ENCODE measurements at regions not wholly inside any gene's neighbourhood (a gene's known extent, or its start where the extent isn't known, plus 50 kb on each side); places are given as distances from the start of the nearest gene placed in this dataset.

DNA sequence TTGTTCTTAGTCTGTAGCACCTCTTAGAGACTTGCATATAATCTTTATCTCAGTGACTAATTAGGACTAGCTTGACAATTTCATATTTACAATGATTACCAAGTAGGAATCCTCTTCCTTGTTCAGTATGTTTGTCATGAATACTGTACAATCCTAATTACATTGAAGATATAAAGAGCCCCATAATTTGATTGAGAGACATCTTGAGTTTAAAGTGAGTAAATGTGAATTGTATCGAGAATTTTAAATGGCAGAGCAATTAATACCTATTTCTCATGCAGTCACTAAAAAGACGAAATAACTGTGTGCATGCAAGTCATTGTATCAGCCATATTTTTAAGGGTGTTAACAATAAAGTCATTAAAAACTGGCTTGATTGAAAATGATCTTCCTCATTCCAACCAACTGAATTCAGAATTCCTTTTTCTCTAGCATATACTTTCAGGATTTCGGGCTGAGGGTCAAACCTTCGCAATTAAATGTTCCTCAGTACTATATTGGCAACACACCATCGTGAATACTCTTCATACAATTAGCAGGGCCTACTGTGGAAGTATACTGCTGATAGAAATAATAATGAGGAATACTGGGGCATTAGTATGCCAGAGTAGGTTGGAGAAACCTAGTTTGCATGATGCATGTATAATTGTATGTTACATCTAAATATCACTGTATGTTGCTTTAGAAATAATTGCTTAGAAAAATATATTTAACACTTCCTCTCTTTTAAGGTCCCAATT is 284.7 kb upstream of the TMEM161B start:
- no peak overlapping the region for H3K23ac ChIP-seq (ENCODE audit: insufficient read length, low read depth, low read length)
- H2AK5ac ChIP-seq (ENCODE audit: insufficient read length, low read length), result no peak overlapping the region
- H3K56ac ChIP-seq (ENCODE audit: insufficient read length, low read depth, low read length), result no peak overlapping the region
- H2BK120ac ChIP-seq (ENCODE audit: low read depth, low read length, poor library complexity, severe bottlenecking), result no peak overlapping the region
- no peak overlapping the region for H3K4me2 ChIP-seq (ENCODE audit: insufficient read depth, insufficient read length, low read length)
- Mint-ChIP-seq H3K27ac (no peak overlapping the region), H3K27me3 (ENCODE audit: low read depth) (no peaks in the 10 kb centered on the region), H3K9me3 (no peaks in the 10 kb centered on the region), H3K36me3 (ENCODE audit: insufficient read depth in 1 of 3, low read depth in 3 of 3) (no peaks in the 10 kb centered on the region), H3K4me1 (peaks cover 30 to 35% of the 10 kb centered on the region in 2 experiments), H3K4me3 (no peak overlapping the region)
- no peak for DNase-seq
- no CpG with 5 or more reads among the region's 5 CpGs for WGBS (ENCODE audit: extremely low coverage, insufficient read length, low lambda C conversion rate)
- H3K9me3 ChIP-seq (ENCODE audit: control insufficient read depth, low read depth, low read length), result no peaks in the 10 kb centered on the region
- no peak overlapping the region for H3K27ac ChIP-seq (ENCODE audit: insufficient read length, low read depth, low read length)
- H2BK20ac ChIP-seq (ENCODE audit: low read depth, low read length, poor library complexity, severe bottlenecking), result no peak overlapping the region
- no peak overlapping the region for H3K9ac ChIP-seq (ENCODE audit: extremely low read depth, insufficient read length, low read length)
- H3K79me1 ChIP-seq (ENCODE audit: insufficient read depth, low read depth, low read length, poor library complexity, severe bottlenecking), result no peaks in the 10 kb centered on the region
- no peak overlapping the region for H3K4ac ChIP-seq (ENCODE audit: low read depth, low read length)
- no peak overlapping the region for H4K91ac ChIP-seq (ENCODE audit: insufficient read length, low read depth, low read length)
- no peaks in the 10 kb centered on the region for H4K20me1 ChIP-seq (ENCODE audit: control insufficient read depth, insufficient read depth, insufficient read length)
- no peaks in the 10 kb centered on the region for H3K27me3 ChIP-seq (ENCODE audit: insufficient read depth, low read length)
- no peak overlapping the region for H4K5ac ChIP-seq (ENCODE audit: insufficient read length, low read depth, low read length)
- TF ChIP-seq, protein P1, sequence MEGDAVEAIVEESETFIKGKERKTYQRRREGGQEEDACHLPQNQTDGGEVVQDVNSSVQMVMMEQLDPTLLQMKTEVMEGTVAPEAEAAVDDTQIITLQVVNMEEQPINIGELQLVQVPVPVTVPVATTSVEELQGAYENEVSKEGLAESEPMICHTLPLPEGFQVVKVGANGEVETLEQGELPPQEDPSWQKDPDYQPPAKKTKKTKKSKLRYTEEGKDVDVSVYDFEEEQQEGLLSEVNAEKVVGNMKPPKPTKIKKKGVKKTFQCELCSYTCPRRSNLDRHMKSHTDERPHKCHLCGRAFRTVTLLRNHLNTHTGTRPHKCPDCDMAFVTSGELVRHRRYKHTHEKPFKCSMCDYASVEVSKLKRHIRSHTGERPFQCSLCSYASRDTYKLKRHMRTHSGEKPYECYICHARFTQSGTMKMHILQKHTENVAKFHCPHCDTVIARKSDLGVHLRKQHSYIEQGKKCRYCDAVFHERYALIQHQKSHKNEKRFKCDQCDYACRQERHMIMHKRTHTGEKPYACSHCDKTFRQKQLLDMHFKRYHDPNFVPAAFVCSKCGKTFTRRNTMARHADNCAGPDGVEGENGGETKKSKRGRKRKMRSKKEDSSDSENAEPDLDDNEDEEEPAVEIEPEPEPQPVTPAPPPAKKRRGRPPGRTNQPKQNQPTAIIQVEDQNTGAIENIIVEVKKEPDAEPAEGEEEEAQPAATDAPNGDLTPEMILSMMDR (conservative IDR thresholded peaks at IDR 0.05), result no peak
- no peaks in the 10 kb centered on the region for H3K23me2 ChIP-seq (ENCODE audit: insufficient read length, low read depth, low read length, poor library complexity, severe bottlenecking)
- no peak overlapping the region for H2BK15ac ChIP-seq (ENCODE audit: low read depth, low read length)
- no peaks in the 10 kb centered on the region for H3K4me1 ChIP-seq (ENCODE audit: insufficient read depth, low read length)
- no peak overlapping the region for H3K14ac ChIP-seq (ENCODE audit: insufficient read depth, low read length)
- no peak overlapping the region for H2BK5ac ChIP-seq (ENCODE audit: insufficient read length, low read length)
- H2BK12ac ChIP-seq (ENCODE audit: insufficient read length, low read depth, low read length), result no peak overlapping the region
- no peaks in the 10 kb centered on the region for H3K79me2 ChIP-seq (ENCODE audit: insufficient read depth, low read length)
- H3T11ph ChIP-seq (ENCODE audit: low read length), result no peak overlapping the region
- no peak overlapping the region for H3K18ac ChIP-seq (ENCODE audit: insufficient read length, low read depth, low read length)
- H2AFZ ChIP-seq (ENCODE audit: low read length), result no peak overlapping the region
- no peak overlapping the region for H4K8ac ChIP-seq (replicated peaks; ENCODE audit: insufficient read length, low read depth, low read length)
